Keratinocyte (primary cell): ENCODE measurements at regions not wholly inside any gene's neighbourhood (a gene's known extent, or its start where the extent isn't known, plus 50 kb on each side); places are given as distances from the start of the nearest gene placed in this dataset.

Experiments used
- EZH2 ChIP-seq: IDR thresholded peaks from one replicate; pipeline ENCODE4 v1.6.1; 2012; ENCODE audit warnings: inconsistent platforms, mild to moderate bottlenecking, low read length, moderate library complexity
- TF ChIP-seq, protein P1 (sequence below), 3 experiments: IDR thresholded peaks in 1 of 3; conservative IDR thresholded peaks in 1 of 3; optimal IDR thresholded peaks in 1 of 3; 2 replicates in 2 of 3; 3 replicates in 1 of 3; pipeline versions ENCODE3 to v1.5.1; 2011; ENCODE audit warnings: low read length in 3 of 3, mild to moderate bottlenecking in 3 of 3, moderate library complexity in 2 of 3, control low read depth in 1 of 3, inconsistent platforms in 1 of 3; ENCODE audit not compliant: insufficient read depth in 2 of 3; ENCODE audit errors: extremely low read depth in 1 of 3

DNA sequence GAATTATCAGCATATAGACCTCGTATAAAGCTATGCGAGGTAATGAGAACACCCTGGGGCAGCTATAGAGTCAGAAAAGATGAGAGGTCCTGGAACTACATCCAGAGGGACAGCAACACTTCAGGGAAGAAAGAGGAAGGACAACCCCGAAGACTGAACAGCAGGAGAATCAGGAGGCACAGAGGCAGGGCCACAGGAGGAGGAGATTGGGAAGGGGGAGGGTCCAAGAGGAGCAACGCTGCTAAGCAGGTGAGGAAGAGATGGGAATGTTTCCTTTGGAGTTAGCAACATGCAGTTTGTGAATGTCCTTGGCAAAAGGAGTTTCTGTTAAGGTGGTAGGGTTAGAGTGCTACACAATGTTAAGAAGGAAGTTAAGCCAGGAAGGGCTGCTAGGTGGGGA is 79.5 kb upstream of the OLIG3 start:
- no peak for TF ChIP-seq EZH2
- TF ChIP-seq, protein P1, sequence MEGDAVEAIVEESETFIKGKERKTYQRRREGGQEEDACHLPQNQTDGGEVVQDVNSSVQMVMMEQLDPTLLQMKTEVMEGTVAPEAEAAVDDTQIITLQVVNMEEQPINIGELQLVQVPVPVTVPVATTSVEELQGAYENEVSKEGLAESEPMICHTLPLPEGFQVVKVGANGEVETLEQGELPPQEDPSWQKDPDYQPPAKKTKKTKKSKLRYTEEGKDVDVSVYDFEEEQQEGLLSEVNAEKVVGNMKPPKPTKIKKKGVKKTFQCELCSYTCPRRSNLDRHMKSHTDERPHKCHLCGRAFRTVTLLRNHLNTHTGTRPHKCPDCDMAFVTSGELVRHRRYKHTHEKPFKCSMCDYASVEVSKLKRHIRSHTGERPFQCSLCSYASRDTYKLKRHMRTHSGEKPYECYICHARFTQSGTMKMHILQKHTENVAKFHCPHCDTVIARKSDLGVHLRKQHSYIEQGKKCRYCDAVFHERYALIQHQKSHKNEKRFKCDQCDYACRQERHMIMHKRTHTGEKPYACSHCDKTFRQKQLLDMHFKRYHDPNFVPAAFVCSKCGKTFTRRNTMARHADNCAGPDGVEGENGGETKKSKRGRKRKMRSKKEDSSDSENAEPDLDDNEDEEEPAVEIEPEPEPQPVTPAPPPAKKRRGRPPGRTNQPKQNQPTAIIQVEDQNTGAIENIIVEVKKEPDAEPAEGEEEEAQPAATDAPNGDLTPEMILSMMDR (optimal IDR thresholded peaks at IDR 0.05 in 1 of 3, IDR thresholded peaks at IDR 0.05 in 1 of 3, conservative IDR thresholded peaks at IDR 0.05 in 1 of 3; ENCODE audit: extremely low read depth in 1 of 3, insufficient read depth in 2 of 3, low read length in 3 of 3): no peak
